Endometrium (tissue), 2 donors: ENCODE measurements at regions not wholly inside any gene's neighbourhood (a gene's known extent, or its start where the extent isn't known, plus 50 kb on each side); places are given as distances from the start of the nearest gene placed in this dataset.

Experiments used
- FAIRE-seq: peaks from 2 replicates; lab custom pipeline; 2012; peaks lifted over from hg19 to GRCh38; lab: Jason Lieb, UNC
- donor health status: control.
- donor health status: control.

DNA sequence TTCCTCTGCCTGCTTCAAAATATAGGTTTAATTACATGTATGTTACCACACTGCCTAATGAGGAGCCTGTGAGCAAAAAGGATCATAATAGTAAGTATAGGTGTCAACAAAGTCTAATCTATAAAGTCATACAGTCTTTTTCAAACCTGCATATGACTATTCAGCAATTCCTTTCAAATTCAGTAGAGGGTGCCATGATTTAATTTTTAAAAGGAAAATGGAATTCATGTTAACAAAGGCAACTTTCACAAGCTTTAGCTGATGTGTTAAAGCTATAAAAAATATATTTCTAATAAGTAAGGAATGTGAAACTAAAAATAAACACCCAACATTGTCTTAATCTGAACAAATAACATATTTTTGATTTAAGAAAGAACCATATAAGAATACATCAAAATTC lies 52.1 kb downstream of the MPP7 start:
- FAIRE-seq: peak; percentile 92

DNA sequence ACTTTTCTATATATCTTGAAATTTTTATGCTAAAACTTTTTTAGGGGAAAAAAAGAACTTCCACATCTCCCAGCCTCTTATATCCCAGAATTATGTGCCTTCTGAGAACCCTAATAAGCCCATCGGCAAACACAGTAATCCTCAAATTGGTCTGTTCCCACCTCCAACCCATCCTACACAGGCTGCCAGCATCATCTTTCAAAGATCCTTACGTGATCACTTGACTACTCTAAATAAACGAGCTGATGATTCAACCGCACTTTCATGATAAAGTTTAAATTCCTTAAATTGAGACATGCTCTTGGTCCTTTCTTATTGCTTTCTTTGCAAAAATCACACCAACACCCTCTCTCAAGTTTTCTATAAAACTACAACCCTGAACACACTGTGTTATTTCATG lies 52.5 kb downstream of the MPP7 start:
- FAIRE-seq: no peak

- no peak for FAIRE-seq
Observed at GRCh38 chr10:28249512-28249911, 53.4 kb downstream of the MPP7 start.

DNA sequence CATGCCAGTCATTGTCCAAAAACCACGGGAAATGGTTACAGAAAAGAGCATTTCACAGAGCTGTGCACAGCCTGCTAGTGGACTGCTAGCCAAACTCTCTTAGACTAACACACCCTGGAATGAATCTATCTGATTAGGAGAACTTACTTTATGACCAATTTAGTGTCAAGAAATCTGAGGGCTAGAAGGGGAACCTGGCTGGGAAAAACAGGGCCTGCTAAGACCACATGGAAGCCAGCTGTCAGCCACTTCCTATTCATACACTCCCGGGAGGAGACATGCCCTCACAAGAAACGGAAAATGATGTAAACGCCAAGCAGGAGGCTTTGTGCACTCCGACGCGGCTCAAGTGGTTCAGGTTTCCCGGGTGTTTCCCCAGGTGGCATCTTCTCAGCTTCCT lies 54.8 kb downstream of the MPP7 start:
- FAIRE-seq: no peak

DNA sequence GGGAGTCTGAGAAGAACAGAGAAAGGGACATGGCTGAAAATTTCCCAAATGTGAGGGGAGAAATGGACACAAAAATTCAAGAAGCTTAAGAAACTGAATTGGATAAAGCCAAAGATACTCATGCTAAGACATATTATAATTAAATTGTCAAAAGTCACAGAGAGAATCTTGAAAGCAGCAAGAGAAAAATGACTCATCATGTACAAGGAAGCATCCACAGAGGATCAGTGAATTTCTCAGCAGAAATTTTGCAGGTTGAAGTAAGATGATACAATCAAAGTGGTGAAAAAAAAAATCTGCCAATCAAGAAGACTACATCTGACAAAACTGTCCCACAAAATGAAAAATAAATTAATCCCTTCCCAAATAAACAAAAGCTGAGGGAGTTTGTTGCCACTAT lies 56.8 kb downstream of the MPP7 start:
- FAIRE-seq: no peak

- no peak for FAIRE-seq
Observed at GRCh38 chr10:28243923-28244322, 58.9 kb downstream of the MPP7 start.

- FAIRE-seq: no peak
Observed at GRCh38 chr10:28242555-28243204, 60.2 kb downstream of the MPP7 start.

- peak; percentile 92 for FAIRE-seq
Observed at GRCh38 chr10:28241741-28242399, 61.0 kb downstream of the MPP7 start.

DNA sequence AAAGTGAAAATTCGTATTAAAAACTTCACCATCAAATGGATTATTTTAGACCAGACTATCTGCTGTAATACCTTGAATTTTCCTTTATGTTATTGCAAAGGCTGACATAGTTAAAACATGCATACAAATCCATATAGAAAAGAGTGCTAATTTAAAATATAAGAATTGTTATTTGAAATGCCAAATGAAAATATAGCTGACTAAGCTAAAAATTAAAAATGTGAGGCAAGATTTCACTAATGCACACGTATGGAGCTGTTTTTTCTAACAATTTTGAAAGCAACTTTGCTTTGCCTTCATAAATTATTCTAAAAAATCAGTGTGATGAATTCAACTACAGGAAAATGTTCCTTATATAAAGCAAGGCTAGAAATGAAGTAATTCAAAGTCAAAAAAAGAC lies 62.5 kb downstream of the MPP7 start:
- FAIRE-seq: no peak

GRCh38 chr10:28236591-28236990 lies 66.3 kb downstream of the MPP7 start:
- FAIRE-seq: no peak

GRCh38 chr10:28220811-28221210 lies 82.1 kb downstream of the MPP7 start:
- FAIRE-seq: no peak

- no peak for FAIRE-seq
Observed at GRCh38 chr10:28219251-28219650, 83.6 kb downstream of the MPP7 start.

GRCh38 chr10:28217848-28218247 lies 85.0 kb downstream of the MPP7 start:
- no peak for FAIRE-seq

- FAIRE-seq: no peak
Observed at GRCh38 chr10:28215930-28216329, 86.9 kb downstream of the MPP7 start.

- FAIRE-seq: no peak
Observed at GRCh38 chr10:28214219-28214618, 88.6 kb downstream of the MPP7 start.

GRCh38 chr10:28211759-28212158 lies 91.1 kb downstream of the MPP7 start:
- FAIRE-seq: no peak

- FAIRE-seq: no peak
Observed at GRCh38 chr10:28207799-28208198, 95.1 kb downstream of the MPP7 start.

DNA sequence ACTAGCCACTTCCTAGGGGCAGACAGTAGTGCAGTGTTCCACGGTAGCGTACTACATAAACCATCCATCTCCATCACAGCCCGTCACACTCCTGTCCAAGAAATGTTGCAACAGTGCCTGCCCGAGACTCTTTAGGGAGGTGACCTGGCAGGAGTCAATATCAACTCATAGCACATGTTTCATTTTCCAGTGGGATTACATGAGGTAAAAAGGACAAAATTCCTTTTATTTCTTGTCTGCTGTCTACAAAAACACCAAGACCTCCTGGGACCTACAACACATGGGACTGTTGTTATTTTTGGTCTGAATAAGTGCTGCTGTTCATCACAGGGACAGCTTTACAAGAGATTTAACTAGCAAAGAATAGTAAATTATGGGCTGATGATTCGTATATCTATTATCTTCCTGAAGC lies 99.9 kb downstream of the MPP7 start:
- no peak for FAIRE-seq

DNA sequence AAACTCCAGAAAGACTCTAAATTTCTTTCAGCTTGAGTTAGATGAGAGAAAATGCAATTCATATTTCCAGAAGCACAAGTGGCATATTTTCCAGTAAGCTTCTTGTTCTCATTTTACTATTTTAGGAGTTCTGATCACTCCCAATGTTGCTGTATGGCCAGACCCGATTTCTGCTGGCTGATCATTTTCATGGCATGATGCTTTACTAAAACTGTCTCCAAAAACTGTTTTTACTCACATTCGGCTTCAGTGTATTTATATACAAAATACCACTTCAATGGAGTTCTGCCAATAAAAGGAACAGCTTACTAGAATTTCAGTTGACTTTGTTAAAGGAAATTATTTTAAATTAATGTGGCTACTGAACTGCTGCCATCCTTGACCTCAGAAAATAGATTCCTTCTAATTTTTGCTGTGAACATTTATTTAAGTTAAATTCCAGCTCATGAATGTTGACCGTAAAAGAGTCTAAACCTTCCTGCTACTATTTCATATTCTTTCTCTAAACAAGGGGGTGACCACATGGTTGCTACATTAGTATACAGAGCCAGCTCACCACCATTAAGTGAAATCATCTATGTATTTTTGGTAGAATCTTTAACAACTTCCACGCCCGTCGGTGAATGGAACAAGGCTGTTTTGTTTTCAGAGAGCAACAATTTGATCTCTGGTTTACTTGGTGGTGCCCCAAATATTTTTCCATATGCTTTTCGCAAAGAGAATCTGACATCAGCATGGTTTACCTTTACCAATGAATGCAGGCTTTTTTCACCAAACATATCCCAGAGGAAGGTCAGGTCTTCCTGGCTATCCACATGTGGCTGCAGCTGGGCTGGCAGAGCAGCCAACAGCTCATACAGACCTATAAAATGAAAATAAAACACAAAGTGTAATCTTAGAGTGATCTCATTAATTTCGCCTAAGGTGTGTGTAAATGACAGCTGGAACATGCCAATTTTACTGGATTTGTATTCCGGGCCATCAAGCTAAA lies 101.2 kb downstream of the MPP7 start:
- no peak for FAIRE-seq

- FAIRE-seq: no peak
Observed at GRCh38 chr10:28200775-28201174, 102.1 kb downstream of the MPP7 start.

DNA sequence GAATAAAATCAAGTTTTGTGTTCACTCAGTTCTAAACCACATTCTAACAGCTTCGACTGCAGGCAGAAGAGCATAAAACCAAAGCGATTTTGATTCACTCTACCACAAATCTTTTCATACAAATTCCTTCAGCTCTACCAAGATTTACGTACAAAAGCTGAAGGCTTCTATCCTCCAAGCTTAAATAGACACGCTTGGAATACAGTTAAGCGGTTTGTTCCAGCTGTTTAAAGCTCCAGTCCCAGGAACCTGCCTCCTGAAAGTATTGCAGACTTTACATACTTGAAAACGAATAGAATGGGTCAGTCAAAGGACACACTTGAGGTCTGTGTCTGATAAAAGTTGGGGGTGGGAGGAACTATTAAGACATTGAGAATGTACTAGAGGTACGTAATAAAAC lies 102.9 kb downstream of the MPP7 start:
- FAIRE-seq: no peak

GRCh38 chr10:28190196-28190595 lies 112.7 kb downstream of the MPP7 start:
- FAIRE-seq: no peak

DNA sequence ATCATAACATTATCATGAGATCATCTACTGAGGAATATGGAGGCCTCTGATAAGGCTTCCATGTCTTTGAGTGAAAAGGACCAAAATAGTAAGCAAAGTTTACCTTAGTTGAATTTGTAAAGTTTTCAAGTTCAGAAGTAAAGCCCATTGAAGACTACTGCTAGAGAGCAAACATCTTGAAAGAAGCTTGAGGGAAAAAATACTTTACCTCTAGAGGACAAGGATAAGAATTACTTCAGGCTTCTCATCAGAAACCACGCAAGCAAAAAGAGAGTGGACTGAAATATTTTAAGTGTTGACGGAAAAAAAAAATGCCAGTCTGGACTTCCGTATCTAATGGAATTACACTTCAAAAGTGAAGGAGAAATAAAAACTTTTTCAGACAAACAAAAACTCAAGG lies 114.3 kb downstream of the MPP7 start:
- FAIRE-seq: no peak
